HL-60 (cell line): ENCODE measurements at regions not wholly inside any gene's neighbourhood (a gene's known extent, or its start where the extent isn't known, plus 50 kb on each side); places are given as distances from the start of the nearest gene placed in this dataset.

Experiments
- DNase-seq, 2 experiments: peaks; one replicate each; pipeline ENCODE4 v3.0.0-alpha.2; 2010 to 2020; ENCODE audit warnings: low read depth in 1 of 2, low spot score in 1 of 2
- H3K27ac ChIP-seq: fragments of 250-450 bp; sonication (Bioruptor Pico); replicated peaks from 2 replicates; pipeline ENCODE4 v1.5.1; 2020; ENCODE audit warnings: mild to moderate bottlenecking, moderate library complexity
- H3K27me3 ChIP-seq: fragments of 250-450 bp; sonication (Bioruptor Pico); 2 replicates; pipeline ENCODE4 v1.5.1; 2021; ENCODE audit warnings: mild to moderate bottlenecking, moderate library complexity; ENCODE audit not compliant: insufficient read depth, poor library complexity, severe bottlenecking
- H3K4me3 ChIP-seq: replicated peaks from 2 replicates; pipeline ENCODE4 v1.5.1; 2011; ENCODE audit warnings: mild to moderate bottlenecking, control low read depth, low read length; ENCODE audit not compliant: insufficient read depth
- GABPA ChIP-seq: IDR thresholded peaks from 2 replicates; pipeline ENCODE4 v1.6.1; 2012; ENCODE audit warnings: low read depth
- POLR2AphosphoS5 ChIP-seq: IDR thresholded peaks from 2 replicates; pipeline ENCODE4 v1.6.1; 2012; ENCODE audit warnings: low read depth
- REST ChIP-seq: IDR thresholded peaks from 2 replicates; pipeline ENCODE4 v1.6.1; 2012; ENCODE audit warnings: low read depth; ENCODE audit not compliant: insufficient replicate concordance
- SPI1 ChIP-seq: IDR thresholded peaks from 2 replicates; pipeline ENCODE4 v1.6.1; 2012; ENCODE audit warnings: low read depth, mild to moderate bottlenecking, borderline replicate concordance
- TF ChIP-seq, protein P1 (sequence below): IDR thresholded peaks from one replicate; pipeline ENCODE4 v1.5.1; 2011; ENCODE audit warnings: low read length, control low read depth, inconsistent platforms; ENCODE audit not compliant: insufficient read depth

- no peak for DNase-seq
- Histone ChIP-seq H3K4me3 (no peak overlapping the region), H3K27ac (no peak overlapping the region), H3K27me3 (no peaks in the 10 kb centered on the region)
- TF ChIP-seq GABPA (no peak), REST (no peak), SPI1 (no peak), POLR2AphosphoS5 (no peak)
- TF ChIP-seq, protein P1, sequence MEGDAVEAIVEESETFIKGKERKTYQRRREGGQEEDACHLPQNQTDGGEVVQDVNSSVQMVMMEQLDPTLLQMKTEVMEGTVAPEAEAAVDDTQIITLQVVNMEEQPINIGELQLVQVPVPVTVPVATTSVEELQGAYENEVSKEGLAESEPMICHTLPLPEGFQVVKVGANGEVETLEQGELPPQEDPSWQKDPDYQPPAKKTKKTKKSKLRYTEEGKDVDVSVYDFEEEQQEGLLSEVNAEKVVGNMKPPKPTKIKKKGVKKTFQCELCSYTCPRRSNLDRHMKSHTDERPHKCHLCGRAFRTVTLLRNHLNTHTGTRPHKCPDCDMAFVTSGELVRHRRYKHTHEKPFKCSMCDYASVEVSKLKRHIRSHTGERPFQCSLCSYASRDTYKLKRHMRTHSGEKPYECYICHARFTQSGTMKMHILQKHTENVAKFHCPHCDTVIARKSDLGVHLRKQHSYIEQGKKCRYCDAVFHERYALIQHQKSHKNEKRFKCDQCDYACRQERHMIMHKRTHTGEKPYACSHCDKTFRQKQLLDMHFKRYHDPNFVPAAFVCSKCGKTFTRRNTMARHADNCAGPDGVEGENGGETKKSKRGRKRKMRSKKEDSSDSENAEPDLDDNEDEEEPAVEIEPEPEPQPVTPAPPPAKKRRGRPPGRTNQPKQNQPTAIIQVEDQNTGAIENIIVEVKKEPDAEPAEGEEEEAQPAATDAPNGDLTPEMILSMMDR: no peak
Observed at GRCh38 chr21:16592381-16592780, 862.6 kb downstream of the USP25 start.

DNA sequence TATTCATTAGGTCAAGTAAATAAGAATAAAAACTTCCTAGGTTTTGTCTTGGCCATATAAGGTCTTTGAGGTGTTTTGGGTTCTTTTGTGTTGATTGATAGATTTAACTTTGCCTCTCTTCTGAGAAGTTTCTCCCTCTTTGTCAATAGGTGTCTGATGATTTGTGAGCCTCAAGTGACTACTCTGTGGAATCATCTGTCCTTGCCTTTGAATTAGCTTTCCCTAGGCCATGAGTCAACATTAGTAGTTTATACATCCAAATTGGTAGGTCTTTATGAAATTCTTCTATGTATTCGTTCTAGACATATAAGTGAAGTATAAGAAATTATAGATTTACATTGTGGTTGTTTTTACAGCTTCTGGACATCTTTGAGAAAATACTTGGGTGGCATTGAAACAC, 864.4 kb downstream of the USP25 start:
- Histone ChIP-seq H3K4me3 (no peak overlapping the region), H3K27ac (no peak overlapping the region), H3K27me3 (no peaks in the 10 kb centered on the region)
- TF ChIP-seq GABPA (no peak), POLR2AphosphoS5 (no peak), REST (no peak), SPI1 (no peak)
- TF ChIP-seq, protein P1: no peak
- DNase-seq: no peak

GRCh38 chr21:16596369-16596768, 866.6 kb downstream of the USP25 start:
- DNase-seq: no peak
- no peaks in the 10 kb centered on the region for H3K27me3 ChIP-seq
- TF ChIP-seq, protein P1: no peak
- TF ChIP-seq POLR2AphosphoS5 (no peak), SPI1 (no peak), GABPA (no peak), REST (no peak)
- no peak overlapping the region for H3K27ac ChIP-seq
- no peak overlapping the region for H3K4me3 ChIP-seq
